ENCODE measurements at regions not wholly inside any gene's neighbourhood (a gene's known extent, or its start where the extent isn't known, plus 50 kb on each side); places are given as distances from the start of the nearest gene placed in this dataset.

- DNase-seq, result no peak
These were observed 179.4 kb downstream of the GATA3 start for GRCh38 chr10:8233832-8234259.

- DNase-seq, result no peak
These were observed 181.0 kb downstream of the GATA3 start for GRCh38 chr10:8235253-8236027.

GRCh38 chr10:8238986-8239385 is 184.5 kb downstream of the GATA3 start:
- no peak for DNase-seq

- no peak for DNase-seq
These were observed 186.4 kb downstream of the GATA3 start for GRCh38 chr10:8240861-8241260.

GRCh38 chr10:8242295-8242872 is 187.9 kb downstream of the GATA3 start:
- DNase-seq, result no peak

- no peak for DNase-seq
These were observed 190.8 kb downstream of the GATA3 start for GRCh38 chr10:8245131-8245813.

GRCh38 chr10:8245814-8246142 is 191.3 kb downstream of the GATA3 start:
- no peak for DNase-seq

- DNase-seq, result no peak
These were observed 192.1 kb downstream of the GATA3 start for GRCh38 chr10:8246548-8246947.

- DNase-seq, result no peak
These were observed 192.7 kb downstream of the GATA3 start for GRCh38 chr10:8247191-8247590.

- DNase-seq, result no peak
These were observed 194.4 kb downstream of the GATA3 start for GRCh38 chr10:8248868-8249267.

- DNase-seq, result no peak
These were observed 199.9 kb downstream of the GATA3 start for GRCh38 chr10:8254350-8254749.

GRCh38 chr10:8255301-8255700 is 200.8 kb downstream of the GATA3 start:
- no peak for DNase-seq

- DNase-seq, result no peak
These were observed 206.2 kb downstream of the GATA3 start for GRCh38 chr10:8260645-8261044.

- DNase-seq, result no peak
These were observed 207.8 kb downstream of the GATA3 start for GRCh38 chr10:8262317-8262716.

- DNase-seq, result no peak
These were observed 215.5 kb downstream of the GATA3 start for GRCh38 chr10:8269976-8270375.

GRCh38 chr10:8272794-8273425 is 218.4 kb downstream of the GATA3 start:
- no peak for DNase-seq

- no peak for DNase-seq
These were observed 219.3 kb downstream of the GATA3 start for GRCh38 chr10:8273749-8274148.

GRCh38 chr10:8275911-8276310 is 221.4 kb downstream of the GATA3 start:
- DNase-seq, result no peak

- no peak for DNase-seq
These were observed 223.6 kb downstream of the GATA3 start for GRCh38 chr10:8278099-8278498.

- no peak for DNase-seq
These were observed 225.1 kb downstream of the GATA3 start for GRCh38 chr10:8279598-8279997.

GRCh38 chr10:8280946-8281345 is 226.5 kb downstream of the GATA3 start:
- DNase-seq, result no peak

GRCh38 chr10:8282340-8282739 is 227.9 kb downstream of the GATA3 start:
- DNase-seq, result no peak

GRCh38 chr10:8283166-8283905 is 228.8 kb downstream of the GATA3 start:
- DNase-seq, result no peak
